Amygdala (tissue), 56 donors: ENCODE measurements at regions not wholly inside any gene's neighbourhood (a gene's known extent, or its start where the extent isn't known, plus 50 kb on each side); places are given as distances from the start of the nearest gene placed in this dataset.

ENCODE experiments used
- DNase-seq, 56 donors: peaks; one replicate each; lab custom pipeline; 2025; lab: John Stamatoyannopoulos, UW

DNA sequence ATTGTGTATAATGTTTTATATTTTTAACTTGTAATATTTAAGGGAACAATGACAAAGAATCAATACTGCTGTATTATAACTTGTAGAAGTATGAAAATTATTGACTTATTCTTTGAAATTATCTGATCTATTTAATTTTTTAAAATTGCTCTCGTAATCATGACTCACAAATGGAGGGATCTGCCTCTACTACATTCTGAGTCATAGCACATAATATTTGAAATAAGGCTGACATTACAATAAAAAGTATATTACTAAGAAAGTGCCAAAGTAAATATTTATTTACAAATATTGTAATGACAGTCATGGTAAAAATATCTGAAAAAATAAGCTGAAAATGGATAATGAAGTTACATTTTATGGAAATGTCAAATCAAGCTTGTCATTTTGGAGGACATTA is 1144.6 kb upstream of the CDH2 start:
- no peak for DNase-seq

DNA sequence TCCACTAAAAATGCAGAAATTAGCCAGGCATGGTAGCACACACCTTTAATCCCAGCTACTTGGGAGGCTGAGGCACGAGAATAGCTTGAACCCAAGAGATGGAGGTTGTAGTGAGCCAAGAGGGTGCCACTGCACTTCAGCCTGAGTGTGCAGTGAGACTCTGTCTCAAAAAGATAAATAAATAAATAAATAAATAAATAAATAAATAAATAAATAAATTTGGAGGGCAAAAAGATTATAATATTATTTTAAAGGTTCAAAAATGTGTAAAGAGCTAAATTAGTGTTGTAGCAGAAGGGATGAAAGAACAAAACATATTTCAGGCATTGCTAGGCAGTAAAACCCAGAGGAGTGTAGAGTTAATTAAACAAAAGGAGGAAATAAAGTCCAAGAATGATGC is 1136.4 kb upstream of the CDH2 start:
- DNase-seq: no peak

DNA sequence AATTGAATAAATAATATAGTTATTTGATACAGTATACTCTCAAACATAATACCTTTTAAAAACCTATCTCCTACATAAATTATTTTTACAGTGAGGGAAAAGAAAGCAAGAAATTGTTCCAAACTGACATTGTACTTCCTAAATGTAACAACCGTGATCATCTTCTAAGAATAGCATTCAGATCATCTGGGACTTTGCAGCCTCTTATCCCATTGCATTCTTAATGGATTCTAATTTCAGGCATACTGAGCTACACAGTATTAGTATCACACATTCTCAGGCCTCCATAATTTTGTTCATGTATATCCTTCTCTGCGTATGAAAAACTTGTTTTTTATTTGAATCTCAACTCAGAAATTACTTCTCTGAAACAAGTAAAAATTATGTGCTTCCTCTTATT is 1134.7 kb upstream of the CDH2 start:
- no peak for DNase-seq

GRCh38 chr18:29309366-29309765 is 1132.4 kb upstream of the CDH2 start:
- no peak for DNase-seq

- no peak for DNase-seq
These were observed 1131.1 kb upstream of the CDH2 start for GRCh38 chr18:29307982-29308381.

- no peak for DNase-seq
These were observed 1130.3 kb upstream of the CDH2 start for GRCh38 chr18:29307231-29307630.

DNA sequence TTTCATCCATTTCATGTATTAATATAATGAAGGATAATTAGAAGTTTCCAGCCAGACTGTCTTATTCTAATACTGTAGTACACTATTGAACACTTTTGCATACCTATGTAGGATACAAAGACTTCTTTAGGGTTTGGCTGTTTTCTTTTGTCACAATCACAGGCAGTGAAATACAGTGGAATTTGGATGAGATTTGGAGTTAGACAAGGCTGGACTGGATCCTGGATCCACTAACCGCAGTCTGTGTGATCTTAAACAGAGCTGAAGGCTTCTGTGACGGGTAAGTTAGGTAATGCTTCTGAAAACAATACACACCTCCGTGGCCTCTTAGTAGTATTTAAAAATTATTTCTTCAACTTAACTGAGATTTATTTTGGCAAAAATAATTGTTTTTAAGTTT is 1128.6 kb upstream of the CDH2 start:
- DNase-seq: no peak

DNA sequence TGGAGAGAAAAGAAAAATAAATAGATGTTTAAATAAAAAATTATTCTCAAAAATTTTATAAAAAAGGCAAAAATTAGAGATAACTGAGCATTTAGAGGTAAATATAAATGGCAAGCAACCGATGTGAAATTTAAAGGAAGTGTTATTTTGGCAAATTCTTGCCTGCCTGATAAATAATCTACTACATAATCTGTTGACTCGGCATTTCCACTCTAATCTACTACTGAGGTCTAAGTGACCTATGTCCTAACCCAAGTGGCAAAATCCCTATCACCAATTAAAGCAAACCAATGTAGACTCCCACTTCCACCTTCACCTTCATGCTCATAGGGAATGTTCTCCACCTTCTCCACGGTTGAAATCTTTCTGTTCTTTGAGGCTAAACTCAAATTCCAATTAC is 1124.1 kb upstream of the CDH2 start:
- DNase-seq: no peak

- no peak for DNase-seq
These were observed 1108.5 kb upstream of the CDH2 start for GRCh38 chr18:29285471-29285870.

GRCh38 chr18:29271501-29271900 is 1094.6 kb upstream of the CDH2 start:
- DNase-seq: no peak

DNA sequence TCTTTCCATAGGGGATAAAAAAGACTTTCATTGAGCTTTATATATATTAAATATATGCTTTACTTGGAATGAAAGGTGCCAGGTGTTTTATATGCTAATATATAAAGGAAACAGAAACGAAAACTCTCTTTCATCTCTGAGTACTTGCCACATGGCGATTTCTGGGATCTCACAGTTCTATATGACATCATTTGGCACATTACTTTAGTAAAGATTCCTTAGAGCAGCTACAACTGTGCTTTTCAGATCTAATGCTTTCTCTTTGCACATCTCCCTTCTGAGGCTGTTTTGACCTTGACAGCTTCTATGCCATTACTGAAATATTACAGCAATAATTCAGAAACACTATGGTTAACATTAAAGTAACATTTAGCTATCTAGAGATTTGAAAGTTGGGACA is 1082.9 kb upstream of the CDH2 start:
- no peak for DNase-seq

- no peak for DNase-seq
These were observed 1077.2 kb upstream of the CDH2 start for GRCh38 chr18:29254123-29254522.

- DNase-seq: no peak
These were observed 1074.8 kb upstream of the CDH2 start for GRCh38 chr18:29251681-29252080.

DNA sequence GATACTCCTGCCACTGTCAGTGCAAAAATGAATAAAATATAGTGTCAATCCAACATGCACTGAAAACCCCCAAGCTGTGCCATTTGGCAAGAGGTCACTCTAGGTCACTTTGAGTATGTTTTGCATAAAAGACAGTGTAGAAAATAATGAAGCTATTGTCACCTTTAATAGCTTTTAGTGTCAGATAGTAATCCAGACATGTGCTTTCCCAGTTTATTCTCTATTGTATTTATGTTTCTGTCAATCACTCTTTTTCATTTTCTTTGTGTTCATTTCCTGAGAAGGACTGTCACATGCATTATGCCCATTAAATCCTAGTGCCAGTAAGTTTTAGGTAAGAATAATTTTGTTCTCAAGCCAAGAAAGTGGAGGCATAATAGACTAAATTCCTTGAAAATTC is 1073.9 kb upstream of the CDH2 start:
- no peak for DNase-seq

DNA sequence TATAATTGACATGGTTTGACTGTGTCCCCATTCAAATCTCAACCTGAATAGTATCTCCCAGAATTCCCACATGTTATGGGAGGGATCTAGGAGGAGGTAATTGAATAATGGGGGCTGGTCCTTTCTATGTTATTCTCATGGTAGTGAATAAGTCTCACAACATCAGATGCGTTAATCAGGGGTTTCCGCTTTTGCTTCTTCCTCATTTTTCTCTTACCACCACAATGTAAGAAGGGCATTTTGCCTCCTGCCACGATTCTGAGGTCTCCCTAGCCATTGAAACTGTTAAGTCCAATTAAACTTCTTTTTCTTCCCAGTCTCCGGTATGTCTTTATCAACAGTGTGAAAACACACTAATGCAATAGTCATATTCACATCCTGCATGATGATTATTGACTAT is 1073.3 kb upstream of the CDH2 start:
- no peak for DNase-seq

DNA sequence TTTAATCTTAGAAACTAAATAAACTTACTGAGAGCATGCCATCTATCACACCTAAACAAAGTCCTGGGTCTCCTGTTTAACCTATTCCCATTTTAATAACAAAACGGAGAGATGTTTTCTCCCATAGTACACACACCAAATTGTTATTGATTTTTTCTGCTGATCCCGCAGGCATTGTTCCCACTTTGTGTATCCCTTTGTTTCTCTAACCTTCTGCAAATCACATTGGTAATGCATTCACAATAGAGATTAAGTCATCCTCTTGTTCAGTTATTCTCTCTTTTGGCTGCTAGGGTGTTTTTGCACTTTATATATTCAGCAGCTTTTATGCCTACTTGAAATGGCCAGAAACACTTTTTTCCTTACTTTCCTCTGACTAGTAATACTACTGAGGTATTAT is 1071.9 kb upstream of the CDH2 start:
- no peak for DNase-seq

DNA sequence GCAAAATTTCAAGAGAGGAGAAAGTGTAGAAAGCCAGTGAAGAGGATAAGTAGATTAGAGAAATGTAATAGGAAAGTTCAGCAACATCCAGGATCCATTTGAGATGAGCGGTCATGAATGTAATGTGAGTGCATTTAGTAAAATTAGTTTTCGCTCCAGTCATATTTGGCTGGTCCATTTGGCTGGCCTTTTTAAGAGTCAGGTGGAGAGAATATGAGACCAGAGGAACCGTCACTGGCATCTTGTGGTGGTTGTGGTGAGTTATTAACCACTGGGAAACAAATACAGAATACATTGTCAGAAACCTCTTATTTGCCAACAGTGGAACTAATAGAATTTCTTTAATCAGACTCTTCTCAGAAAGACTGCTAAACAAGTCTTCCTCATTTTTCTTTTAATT is 1064.3 kb upstream of the CDH2 start:
- DNase-seq: no peak

DNA sequence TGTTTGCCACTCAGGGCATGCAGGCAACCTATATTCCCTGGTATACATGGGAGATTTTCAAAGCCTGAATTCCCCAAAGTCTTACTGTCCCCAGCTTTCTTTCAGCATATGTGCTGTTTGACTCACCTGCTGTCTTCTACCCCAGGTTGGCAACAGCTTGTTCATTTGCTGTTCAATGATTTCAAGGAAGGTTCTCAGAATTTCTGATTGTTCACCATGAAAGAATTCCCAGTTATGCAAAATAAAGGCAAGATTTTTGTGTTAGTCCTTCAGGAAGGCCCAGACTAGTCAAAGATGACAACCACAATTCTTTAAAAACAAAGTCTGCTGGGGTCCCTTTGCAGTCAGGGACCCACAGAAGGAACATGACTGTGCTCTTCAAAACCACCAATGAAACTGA is 1057.8 kb upstream of the CDH2 start:
- DNase-seq: no peak

DNA sequence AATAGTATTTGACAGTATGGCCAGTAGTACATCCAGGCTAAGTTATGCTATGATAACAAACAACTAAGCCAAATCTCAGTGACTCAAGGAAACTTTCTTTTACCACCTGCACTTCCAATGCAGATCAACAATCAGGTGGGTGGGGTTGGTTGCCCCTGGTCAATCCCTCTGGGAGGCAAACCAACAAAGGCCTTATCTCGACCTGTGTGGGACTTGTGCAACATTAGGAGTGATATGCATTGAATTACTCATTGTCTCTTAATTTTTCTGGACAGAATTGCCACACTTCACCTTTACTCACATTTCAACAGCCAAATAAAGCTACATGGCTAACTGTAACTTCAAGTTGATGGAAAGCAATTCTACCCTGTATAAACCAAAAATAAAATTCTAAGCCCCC is 1049.3 kb upstream of the CDH2 start:
- no peak for DNase-seq

DNA sequence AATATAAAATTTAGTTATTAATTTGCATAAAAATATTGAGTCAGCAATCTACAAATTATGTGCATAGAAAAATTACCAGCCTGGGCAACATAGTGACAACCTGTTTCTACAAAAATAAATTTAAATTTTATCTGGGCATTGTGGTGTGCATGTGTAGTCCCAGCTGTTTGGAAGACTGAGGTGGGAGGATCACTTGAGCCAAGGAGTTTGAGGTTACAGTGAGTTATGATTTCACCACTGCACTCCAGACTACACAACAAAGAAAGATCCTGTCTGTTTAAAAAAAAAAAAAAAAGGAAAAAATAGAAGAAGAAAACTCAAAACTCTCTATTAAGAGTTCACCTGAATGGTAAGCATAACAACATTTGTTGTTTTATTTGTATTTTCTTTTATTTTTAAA is 1048.4 kb upstream of the CDH2 start:
- no peak for DNase-seq

- DNase-seq: no peak
These were observed 1041.2 kb upstream of the CDH2 start for GRCh38 chr18:29218091-29218490.

DNA sequence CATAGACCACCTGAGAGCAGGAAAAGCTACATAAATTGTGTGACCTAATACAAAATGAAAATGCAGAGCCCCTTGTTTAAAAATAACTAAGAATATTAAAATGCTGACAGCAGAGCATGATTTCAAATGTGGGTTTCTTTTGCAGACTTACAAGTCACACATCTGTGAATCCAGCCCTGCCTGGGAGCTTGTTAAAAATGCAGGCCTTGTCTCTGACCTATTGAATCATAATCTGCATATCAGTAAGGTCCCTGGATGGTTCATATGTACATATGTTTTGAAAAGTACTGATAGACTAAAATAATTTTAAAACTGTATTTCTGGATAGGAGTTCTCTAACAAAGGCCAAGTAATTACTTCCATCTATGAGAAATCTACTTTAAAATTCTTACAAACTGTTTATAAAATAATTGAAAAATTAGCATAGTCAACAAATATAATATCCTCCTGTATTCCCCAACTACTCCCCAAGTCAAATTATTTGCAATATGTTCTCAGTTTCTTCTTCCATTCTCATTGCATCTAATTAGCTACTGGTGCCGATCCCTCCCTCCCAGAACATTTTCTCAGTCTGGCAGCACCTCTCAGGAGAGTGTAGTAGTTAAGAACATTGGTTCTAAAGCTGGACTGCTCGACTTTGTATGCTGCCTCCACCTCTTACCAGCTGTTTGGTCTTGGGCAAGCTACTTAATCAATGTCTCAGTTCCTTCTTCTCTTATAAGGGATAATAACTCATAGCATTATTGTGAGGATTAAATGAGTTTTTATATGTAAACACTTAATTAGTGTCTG is 1040.4 kb upstream of the CDH2 start:
- DNase-seq: no peak

DNA sequence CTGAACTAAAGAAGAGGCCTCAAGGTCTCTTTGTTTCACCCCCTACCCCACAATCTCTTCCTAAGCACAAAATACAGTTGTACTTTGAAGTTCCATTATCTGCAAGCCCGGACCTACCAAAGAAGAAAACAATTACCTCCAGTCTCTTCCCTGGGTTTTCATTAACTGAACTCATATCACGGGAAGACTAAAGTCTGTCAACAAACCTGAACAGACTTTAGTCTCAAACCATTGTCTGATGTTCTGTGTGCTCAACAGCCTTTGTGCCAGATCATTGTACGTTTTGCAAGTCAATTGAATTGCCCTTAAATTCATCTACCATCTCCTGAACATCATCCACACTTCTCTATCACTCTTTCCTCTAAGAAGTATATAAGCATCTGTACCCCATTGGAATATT is 1021.9 kb upstream of the CDH2 start:
- no peak for DNase-seq
